GM19328 (cell line): ENCODE measurements at regions not wholly inside any gene's neighbourhood (a gene's known extent, or its start where the extent isn't known, plus 50 kb on each side); places are given as distances from the start of the nearest gene placed in this dataset.
"Not testable (repeated sequence)": the region's sequence is repeated elsewhere in the genome, so short reads cannot be mapped to it uniquely, and the experiment has no call there.

Experiments used
- ATAC-seq: cut with Tn5 transposase; IDR thresholded peaks from one replicate; pipeline ENCODE4 v1.9.1; 2021; ENCODE audit warnings: mild to moderate bottlenecking, moderate library complexity; ENCODE audit not compliant: unreplicated experiment

GRCh38 chr2:52414561-52415295, 1352.9 kb upstream of the CHAC2 start:
- no peak for ATAC-seq

DNA sequence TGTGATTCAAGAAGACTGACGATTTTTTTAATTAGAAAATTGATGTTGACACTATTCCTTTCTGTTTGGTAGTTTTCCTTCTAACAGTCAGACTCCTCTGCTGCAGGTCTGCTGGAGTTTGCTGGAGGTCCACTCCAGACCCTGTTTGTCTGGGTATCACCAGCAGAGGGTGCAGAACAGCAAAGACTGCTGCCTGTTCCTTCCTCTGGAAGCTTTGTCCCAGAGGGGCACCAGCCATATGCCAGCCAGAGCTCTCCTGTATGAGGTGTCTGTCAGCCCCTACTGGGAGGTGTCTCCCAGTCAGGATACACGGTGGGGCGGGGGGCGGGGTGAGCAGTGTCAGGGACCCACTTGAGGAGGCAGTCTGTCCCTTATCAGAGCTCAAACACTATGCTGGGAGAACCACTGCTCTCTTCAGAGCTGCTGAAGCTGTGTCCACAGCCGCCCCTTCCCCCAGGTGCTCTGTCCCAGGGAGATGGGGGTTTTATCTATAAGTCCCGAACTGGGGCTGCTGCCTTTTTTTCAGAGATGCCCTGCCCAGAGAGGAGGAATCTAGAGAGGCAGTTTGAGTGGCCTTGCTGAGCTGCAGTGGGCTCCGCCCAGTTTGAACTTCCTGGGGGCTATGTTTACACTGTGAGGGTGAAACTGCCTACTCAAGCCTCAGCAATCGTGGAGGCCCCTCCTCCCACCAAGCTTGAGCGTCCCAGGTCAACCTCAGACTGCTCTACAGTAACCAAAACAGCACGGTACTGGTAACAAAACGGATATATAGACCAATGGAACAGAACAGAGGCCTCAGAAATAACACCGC, 1358.1 kb upstream of the CHAC2 start:
- not testable (repeated sequence) for ATAC-seq

DNA sequence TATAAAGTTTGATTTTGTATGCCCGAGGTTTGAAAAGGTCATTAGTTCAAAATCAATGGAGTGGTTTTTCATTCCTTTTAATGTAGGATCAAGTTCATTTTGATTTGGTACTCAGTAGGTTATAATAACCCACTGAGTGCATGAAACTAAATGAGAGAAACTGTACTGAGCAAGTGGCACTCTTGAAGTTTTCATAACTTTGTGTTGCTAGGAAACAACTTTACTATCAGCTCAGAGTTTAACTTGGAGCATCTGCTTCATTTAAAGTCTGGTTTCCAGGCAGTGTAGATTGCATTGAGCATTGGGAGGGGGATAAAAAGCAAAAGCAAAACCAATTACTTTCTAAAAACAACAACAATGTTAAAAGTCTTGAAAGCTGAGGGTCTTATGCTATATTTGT, 1361.6 kb upstream of the CHAC2 start:
- no peak for ATAC-seq

DNA sequence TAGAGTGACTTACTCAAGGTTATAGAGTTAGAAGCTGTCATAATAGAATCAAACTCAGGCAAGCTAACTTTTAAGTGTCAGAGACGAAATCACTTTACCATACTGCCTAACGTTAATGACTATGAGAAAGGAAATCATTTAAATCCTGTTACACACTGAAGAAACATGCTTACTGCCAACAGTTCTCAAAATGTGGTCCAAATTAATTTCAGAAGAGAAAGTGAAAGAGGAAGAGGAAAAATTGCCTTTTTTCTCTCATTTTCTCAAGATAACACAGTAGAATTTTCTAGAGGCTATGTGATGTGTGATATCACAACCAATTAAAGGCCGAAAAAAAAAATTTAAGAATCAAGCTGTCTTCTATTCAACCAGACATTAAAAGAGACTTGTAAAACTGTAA, 1362.7 kb upstream of the CHAC2 start:
- no peak for ATAC-seq

DNA sequence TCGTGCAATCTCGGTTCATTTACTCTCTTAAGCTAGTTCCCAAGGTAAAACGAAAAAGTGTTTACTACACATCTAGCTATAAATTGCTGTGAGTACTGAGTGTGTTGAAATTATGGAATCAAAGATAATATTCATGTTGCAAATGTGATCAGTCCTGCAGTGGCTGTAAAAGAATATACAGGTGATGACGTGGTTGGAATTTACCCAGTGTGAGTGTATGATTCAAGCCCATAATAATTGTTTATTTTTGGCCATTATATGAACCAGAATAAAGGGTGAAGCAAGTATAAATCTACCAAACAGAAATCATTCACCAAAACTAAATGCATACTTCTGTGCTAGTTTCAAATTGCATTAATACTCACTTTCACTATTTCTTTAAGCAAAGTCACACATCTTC, 1363.6 kb upstream of the CHAC2 start:
- no peak for ATAC-seq

DNA sequence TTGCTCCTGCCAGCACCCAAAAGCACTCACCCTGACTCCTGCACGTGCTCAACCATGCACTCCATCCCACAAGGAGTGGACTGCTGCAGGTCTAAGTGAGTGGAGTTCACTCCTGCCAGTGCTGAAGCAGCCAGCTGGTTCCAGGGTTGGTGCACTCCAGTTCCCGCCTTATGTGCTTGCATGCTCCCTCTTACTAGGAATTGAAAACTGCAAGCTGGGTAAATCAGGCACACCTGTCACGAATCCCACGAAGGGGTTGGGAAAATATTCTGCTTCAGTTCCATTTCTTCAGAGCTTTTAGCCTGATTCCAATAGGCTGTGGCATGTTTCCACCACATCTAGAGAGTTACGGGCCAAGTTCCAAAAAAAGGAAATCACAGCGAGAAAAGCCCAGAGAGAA, 1365.5 kb upstream of the CHAC2 start:
- no peak for ATAC-seq

DNA sequence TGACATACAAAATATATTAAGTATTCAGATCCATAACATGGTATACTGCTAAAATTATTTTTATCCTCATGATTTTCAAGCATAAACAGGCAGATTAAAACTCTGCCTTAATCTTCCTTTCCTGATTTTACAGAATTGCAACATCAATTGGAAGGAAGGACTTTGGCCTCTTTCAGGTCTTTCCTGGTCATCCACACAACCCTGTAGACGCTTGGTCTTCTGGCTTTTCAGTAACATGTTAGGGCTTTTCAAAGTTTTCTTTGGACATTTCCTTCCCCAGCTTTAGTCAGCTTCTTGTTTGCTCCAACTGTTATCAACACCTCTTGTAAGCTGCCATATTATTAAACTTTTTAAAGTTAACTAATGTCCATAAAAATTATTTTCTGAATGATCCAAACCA, 1364.9 kb upstream of the NRXN1 start:
- no peak for ATAC-seq

DNA sequence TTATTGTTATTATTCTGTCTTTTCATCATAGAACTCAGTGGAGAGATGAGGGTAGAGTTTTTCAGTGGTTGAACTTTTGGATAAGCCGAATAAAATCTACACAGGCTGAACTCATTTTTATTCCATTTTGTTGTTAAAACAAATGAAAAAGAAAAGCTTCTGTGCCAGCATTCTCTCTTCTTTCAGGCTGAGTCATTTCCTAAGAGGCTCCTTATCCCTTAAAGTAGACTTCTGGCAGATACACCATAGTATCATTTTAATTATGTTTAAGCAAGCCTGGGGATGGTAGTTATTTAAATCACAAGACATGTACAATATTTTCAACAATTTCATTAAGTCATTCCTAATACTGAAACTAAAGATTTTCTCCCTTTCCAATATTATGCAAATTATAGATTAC, 1364.0 kb upstream of the NRXN1 start:
- ATAC-seq, result no peak

DNA sequence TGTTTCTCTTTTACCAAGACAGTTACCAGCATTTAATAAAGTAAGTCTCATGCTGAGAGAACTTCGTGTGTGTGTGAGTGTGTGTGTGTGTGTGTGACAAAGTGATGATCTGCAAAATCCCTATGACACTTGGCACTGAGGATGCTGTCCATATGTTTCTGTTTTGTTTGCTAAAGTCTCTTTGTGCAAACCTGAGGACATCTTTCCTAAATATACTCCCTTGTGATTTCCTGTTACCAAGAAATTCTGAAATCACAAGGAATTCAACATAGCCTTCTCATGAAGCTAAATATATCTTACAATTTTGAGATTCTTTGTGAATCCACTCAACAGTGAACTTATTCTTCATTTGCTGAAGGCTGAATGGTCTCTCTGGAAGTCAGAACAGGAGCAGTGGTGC, 1359.7 kb upstream of the NRXN1 start:
- ATAC-seq, result no peak

- no peak for ATAC-seq
These were observed 1358.7 kb upstream of the NRXN1 start for GRCh38 chr2:52390651-52391050.

GRCh38 chr2:52387937-52388590, 1356.1 kb upstream of the NRXN1 start:
- no peak for ATAC-seq

DNA sequence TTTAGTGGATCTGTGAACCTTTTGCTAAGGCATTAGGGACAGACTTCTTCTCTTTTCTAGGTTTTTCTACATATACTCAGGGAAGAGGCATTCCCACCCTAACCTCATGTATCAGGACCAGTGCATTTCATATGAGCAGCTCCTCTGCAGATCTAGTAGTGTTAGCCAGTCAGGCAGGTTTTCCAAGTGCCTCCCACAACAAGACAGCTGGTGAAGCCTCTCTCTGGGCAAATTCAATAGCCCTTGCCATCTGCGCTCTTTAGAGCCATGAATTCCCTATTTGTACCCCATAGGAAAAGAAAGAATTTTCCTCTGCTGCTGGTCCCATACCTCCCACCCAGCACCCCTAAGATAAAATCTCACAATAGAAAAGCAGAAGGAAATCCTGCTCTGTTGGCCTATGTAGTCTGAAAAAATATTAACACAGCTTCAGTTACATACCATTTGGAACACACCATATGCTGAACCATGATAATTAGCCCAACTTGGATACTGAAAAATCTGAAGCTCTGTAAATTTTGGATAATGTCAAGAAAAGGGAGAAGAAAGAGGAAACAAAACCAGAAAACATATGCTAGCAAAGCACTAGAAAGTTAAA, 1354.6 kb upstream of the NRXN1 start:
- no peak for ATAC-seq

- ATAC-seq, result no peak
These were observed 1351.6 kb upstream of the NRXN1 start for GRCh38 chr2:52383541-52383940.

DNA sequence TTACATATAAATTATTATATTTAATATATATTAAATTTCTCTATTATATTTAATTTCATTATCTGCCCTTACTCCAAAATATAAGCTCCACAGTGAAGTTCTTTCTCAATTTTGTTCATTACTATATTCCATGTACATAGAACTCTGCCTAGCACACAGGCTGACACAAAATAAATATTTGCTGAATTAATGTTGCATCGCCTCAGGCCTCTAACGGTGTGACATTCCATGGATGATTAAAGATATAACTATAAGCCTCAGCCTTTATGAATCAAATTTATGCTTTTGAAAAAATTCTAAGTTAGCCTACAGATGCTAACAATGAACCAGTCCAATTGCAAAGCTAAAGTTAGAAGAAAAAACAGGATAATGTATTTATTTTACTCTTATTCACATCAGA, 1337.2 kb upstream of the NRXN1 start:
- no peak for ATAC-seq

- no peak for ATAC-seq
These were observed 1336.2 kb upstream of the NRXN1 start for GRCh38 chr2:52368141-52368540.

DNA sequence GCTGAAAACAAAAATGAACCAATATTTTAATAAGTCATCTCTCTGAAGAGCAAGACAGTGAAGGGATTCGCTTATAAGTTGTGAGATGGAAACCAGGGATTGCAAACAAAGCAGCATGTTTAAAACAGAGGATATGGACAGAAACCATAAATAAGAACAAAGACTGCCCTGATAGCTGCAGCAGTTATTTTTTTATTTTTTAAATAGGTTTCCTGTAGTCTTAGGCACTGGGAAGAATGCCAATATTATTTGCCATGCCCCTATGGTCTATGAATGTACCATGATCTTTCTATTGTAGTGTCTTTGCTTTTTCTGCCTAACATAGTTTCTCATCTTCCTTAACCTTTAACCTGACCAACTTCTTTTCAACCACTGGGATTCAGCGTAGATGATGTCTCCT, 1334.0 kb upstream of the NRXN1 start:
- no peak for ATAC-seq

- ATAC-seq, result no peak
These were observed 1324.6 kb upstream of the NRXN1 start for GRCh38 chr2:52356556-52356955.

DNA sequence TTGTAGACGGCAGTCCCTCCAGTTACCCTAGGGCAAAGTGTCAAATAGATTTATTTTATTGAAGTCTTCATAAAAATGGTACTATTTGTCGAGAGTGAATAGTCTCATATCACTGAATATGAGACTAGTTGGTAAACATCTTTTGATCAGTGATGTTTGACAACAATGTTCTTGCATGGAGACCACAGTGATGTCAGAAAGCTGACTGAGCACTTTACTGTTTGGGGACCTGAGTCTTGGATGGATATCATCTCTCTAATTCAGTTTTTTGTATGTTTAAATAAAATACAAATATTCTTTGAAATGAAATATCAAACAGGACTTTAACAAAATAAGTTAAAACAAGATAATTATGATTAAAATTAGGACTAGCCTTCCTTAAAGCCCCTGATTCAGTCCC, 1315.4 kb upstream of the NRXN1 start:
- ATAC-seq, result no peak

DNA sequence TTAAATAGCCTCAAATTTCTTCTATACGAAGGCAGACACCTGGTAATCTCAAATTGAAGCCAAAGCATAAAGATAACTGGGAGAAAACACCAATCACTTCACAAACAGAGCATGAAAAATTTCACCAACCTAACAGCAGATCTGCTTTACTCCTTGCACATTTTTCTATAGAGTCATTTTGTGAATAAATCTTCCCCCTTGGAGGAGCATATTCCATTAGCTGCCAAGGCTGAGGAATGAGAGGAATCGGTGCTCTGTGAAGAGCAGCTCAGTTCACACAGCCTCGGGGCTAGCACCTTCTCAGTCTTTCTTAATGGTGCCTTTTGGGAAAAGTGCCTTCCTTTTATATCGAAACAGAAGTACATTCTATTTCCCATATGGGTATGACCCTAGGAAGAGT, 1313.7 kb upstream of the NRXN1 start:
- ATAC-seq, result no peak

DNA sequence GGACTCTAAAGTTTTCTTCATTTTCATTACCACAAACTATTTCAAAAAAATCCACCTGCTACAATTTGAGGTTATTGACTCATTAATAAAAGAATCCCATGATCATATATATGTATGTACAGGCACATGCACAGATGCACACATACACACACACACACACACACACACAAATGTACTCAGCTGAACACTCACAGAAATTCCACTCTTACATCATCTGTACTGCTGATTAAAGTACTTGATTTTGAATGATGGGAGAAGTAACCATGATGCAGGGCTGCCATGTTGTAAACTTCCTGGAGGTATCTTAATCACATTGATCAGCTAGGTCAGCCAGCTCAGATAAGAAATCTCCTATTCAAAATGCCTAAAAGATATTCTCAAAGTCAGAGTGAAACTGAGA, 1313.2 kb upstream of the NRXN1 start:
- no peak for ATAC-seq

GRCh38 chr2:52343706-52344266, 1311.9 kb upstream of the NRXN1 start:
- ATAC-seq, result no peak
